Uterus (tissue), 2 donors: ENCODE measurements at regions not wholly inside any gene's neighbourhood (a gene's known extent, or its start where the extent isn't known, plus 50 kb on each side); places are given as distances from the start of the nearest gene placed in this dataset.
"Not testable (repeated sequence)": the region's sequence is repeated elsewhere in the genome, so short reads cannot be mapped to it uniquely, and the experiment has no call there.

Source experiments
- CTCF ChIP-seq, 4 experiments: fragments of 200-600 bp in 2 of 4; fragments of 450-650 bp in 2 of 4; sonication (generic) in 2 of 4; IDR thresholded peaks; one replicate each; pipeline ENCODE4 v1.5.1; 2016 to 2019; ENCODE audit warnings: antibody characterized with exemption in 4 of 4, mild to moderate bottlenecking in 2 of 4, moderate library complexity in 1 of 4
- POLR2A ChIP-seq, 2 donors: fragments of 450-650 bp; IDR thresholded peaks; one replicate each; pipeline ENCODE4 v1.6.1; 2016; ENCODE audit warnings: antibody characterized with exemption in 2 of 2, mild to moderate bottlenecking in 1 of 2, moderate library complexity in 1 of 2

GRCh38 chr1:38180388-38180787 lies 133.8 kb upstream of the POU3F1 start:
- not testable (repeated sequence) for TF ChIP-seq CTCF, POLR2A (IDR thresholded peaks at IDR 0.05)
